Thyroid gland (tissue), 4 donors: ENCODE measurements at regions not wholly inside any gene's neighbourhood (a gene's known extent, or its start where the extent isn't known, plus 50 kb on each side); places are given as distances from the start of the nearest gene placed in this dataset.

ENCODE experiments used
- CTCF ChIP-seq, 6 experiments: fragments of 200-600 bp in 3 of 6; fragments of 450-650 bp in 3 of 6; sonication (generic) in 3 of 6; IDR thresholded peaks; one replicate each; pipeline ENCODE4 v1.5.1; 2016 to 2019; ENCODE audit warnings: antibody characterized with exemption in 6 of 6, mild to moderate bottlenecking in 2 of 6, inconsistent platforms in 1 of 6, moderate library complexity in 1 of 6
- POLR2A ChIP-seq, 2 donors: fragments of 450-650 bp; IDR thresholded peaks; one replicate each; pipeline ENCODE4 v1.6.1; 2017; ENCODE audit warnings: antibody characterized with exemption in 2 of 2, mild to moderate bottlenecking in 2 of 2, moderate library complexity in 1 of 2

GRCh38 chr2:106272216-106272807, 78.2 kb upstream of the UXS1 start:
- TF ChIP-seq CTCF (IDR thresholded peaks at IDR 0.05) (no peak), POLR2A (IDR thresholded peaks at IDR 0.05) (no peak)
